ENCODE measurements at regions not wholly inside any gene's neighbourhood (a gene's known extent, or its start where the extent isn't known, plus 50 kb on each side); places are given as distances from the start of the nearest gene placed in this dataset.
"Not testable (repeated sequence)": the region's sequence is repeated elsewhere in the genome, so short reads cannot be mapped to it uniquely, and the experiment has no call there.

DNA sequence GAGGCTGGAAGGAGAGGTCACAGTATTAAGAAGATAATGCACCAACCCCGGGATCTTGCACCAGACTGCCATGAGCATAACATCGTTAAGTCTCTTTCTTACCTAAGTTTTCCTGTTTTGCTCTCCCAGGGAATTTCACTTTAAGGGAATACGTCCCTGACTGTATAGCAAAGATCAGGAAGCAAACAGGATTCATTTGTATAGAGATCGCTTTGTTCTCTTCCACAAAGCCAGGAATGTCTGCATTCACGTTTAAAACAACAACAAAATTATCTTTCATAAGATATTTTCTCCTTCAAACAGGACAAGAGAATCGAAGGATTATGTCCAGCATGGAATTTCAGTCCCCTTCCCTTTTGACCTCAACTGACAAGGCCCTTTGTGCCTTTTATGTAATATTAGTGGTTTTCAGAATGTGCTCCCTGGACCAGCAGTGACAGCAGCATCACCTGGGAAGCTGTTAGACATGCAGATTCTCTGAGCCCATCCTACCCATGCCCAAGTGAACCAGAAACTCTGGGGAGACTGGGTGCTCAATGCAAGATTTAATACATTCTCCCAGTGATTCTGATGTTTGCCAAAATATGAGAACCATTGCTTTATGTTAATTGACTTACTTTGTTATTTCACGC, 286.3 kb downstream of the FGFR2 start:
- no peak for DNase-seq

DNA sequence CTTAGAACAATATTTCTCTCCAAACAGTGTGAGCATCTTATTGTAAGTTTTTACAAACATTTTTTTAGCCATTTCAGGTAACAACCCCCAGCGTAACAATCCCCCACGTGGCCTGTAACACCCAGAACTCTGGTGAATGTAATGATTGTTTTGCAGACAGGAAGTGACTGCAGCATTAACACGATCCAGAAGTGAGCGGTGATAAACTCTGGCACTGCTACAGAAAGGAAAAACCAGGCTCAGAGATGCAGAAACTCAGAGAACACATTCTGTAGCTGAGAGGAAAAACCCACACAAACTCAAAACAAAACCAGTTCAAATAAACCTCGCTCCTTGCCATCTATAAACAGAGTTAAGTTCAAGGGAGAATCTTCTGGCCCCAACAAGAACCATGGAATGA, 285.7 kb downstream of the FGFR2 start:
- no peak for DNase-seq

DNA sequence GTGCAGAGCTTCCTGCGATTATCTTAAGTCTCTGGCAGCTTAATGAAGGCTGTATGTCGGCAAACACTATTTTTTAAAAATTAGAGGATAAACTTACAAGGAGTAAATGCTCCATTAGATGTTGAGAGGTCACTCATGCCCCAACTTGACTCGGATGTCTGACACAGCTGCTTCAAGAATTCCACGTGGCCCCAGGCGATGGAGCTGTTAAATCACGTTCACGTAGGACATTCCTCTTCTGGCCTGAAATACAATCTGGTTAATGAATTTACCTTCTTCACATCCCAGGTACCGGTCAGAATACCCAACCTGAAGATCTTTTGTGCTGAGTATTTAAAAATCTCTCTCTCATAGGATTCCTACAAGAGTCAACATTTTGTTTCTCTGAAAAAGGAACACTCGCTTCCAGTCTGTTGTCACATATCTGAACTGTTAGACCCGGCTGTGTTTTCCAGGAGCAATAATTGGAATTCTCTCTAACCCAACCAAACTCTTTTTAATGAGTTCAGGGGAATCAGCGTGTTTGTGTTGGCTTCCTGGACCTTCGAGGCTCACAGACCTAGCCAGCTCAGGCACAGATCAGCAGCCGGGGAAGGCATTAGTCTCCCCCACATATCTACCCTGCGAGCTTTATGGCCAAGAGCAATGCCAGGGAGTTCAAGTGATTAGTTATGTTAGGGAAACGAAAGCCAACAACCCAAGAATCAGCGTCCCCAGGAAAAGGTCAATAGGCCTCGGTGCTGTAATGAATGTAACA, 284.9 kb downstream of the FGFR2 start:
- DNase-seq = no peak

DNA sequence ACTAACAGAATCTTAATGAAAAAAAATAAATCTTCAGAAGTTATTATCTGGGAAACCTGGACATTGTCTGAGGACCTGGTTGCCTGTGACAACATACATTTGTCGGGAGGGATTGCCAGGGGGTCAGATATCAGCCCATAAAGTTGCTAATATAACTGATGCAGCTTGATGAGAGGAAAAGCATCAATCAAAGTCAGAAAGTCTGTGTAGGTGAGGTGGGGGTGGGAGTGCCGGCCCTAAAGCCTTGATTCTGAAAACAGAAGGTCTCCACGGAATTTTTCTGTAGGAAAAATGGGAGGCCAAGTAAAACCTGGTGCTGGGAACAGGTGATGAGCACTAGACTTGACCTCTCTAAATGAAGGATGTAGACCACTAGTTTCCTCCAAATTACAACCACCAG, 281.8 kb downstream of the FGFR2 start:
- no peak for DNase-seq

DNA sequence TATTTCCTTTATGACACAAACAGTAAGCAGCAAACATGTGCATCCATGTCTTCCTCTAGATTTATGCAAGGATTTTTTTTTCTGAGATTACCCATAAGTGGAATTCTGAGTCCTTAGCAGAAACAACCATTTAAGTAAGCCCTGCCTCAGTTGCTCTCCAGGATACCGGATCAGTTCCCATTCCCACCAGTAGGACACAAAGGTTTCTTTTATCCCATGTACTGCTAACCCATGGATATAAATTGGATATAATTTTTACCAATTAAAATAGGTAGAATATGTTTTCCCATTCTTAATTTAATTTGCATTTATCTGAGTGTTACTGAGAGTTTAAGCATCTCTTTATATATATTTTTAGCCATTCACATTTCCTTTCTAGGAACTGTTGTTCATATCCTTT, 280.9 kb downstream of the FGFR2 start:
- DNase-seq = no peak

DNA sequence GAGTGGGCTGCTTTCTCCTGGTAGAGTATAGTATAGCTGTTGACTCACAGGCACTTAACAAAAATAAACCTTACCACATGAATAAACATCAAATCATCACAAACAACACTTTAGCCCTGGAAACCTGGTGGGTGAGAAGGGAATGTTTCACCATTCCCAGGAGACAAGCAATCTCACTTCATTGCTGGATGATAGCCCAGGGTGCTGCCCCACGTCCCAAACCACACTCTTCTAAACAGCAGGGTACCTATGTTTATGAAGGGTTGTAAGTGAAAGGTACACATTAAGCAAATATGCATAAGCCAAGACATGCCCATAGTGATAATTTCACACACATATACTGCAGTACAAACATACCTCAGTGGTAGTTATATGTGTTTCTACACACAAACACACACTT, 276.2 kb downstream of the FGFR2 start:
- no peak for DNase-seq

DNA sequence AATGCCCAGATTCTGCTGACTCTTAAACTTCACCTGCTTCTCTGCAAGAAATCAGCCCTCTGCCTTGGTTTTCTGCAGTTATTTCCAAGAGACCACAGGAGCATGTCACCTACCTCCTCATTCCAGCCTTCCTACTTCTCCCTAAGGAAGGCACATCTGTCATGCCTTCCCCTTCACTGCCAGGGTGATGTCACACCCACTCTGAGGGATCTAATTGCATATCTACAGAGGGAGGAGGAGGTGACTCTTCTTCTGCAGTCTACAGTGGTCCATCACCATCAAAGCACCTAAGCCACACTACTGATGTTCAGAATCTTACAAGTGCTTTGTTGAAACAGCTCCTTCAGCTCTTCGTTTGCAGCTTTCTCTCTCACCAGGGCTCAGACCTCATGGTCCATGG, 275.5 kb downstream of the FGFR2 start:
- no peak for DNase-seq

DNA sequence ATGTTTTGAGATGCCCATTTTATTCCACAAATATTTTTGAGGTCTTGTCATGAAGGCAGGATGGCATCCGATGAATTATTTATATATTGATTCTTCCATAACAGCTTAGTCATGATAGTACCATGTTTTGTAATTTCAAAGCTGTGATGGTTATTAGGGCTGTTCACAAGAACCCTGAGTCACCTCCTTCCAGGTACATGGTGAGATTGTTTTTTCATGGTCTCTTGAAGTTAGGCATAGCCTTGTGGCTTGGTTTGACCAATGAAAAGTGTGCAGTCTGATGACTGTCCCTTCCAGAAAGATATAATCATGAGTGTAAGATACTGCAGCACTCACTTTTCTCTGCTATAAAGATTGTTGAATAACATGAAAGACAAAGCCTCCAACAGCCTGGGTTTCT, 274.8 kb downstream of the FGFR2 start:
- no peak for DNase-seq

DNA sequence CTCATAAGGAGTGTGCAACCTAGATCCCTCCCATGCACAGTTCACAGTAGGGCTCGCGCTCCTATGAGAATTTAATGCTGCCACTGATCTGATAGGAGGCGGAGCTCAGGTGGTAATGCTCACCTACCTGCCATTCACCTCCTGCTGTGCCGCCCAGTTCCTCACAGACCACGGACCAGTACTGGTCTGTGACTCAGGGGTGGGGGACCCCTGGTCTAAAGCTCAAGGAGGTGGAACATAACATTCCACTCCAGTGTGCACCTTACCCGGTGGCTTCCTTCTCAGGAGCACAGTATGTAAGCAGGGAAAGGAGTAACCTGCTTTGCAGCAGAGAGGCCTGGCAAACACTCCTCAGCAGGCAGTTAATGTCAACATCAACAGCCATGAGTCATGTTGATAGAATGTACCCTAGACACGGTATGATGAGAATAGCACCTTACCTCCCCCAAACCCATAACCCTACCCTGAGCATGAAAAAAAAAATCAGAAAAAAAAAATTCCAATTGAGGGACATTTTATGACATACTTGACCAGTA, 273.5 kb downstream of the FGFR2 start:
- no peak for DNase-seq

DNA sequence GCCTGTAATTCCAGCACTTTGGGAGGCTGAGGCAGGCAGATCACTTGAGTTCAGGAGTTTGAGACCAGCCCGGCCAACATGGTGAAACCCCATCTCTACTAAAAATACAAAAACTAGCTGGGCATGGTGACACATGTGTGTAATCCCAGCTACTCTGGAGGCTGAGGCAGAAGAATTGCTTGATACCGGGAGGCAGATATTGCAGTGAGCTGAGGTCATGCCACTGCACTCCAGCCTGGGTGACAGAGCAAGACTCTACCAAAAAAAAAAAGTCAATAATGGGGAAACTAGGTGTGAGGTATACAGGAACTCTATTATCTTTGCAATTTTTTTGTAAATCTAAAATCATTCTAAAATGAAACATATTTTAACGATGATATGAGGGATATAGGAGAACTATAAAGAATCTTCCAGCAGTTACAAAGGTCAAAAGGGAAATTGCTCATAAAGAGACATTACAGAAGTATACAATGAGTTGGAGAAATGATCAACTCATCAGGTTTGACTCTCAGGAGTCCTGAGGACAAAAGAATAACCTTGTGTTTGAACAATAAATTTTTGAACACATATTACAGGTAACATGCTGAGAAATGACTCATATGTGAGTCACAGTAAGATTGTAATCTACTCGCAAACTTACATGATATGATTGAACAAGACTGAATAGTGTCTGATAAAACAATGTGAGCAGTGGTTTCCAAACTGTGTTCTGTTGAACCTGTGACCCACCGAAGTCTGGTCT, 272.6 kb downstream of the FGFR2 start:
- DNase-seq = no peak

DNA sequence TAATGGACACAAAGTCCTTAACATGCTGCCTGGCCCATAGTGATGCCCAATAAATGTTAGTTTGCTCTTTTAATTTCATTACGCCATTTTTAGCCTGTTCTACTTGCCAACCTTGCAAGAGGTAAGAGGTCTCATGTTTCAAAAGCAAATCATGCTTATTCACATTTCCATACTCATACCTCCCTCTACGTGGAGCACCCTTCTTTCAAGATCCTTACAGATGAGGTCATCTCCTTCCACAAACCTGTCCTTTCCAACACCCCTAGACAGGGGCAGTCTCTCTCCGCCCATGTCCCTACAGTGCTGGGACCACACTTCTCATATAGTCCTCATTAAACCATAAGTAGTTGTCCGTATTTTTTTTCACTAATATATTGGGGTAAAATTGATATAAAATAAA, 271.3 kb downstream of the FGFR2 start:
- no peak for DNase-seq

DNA sequence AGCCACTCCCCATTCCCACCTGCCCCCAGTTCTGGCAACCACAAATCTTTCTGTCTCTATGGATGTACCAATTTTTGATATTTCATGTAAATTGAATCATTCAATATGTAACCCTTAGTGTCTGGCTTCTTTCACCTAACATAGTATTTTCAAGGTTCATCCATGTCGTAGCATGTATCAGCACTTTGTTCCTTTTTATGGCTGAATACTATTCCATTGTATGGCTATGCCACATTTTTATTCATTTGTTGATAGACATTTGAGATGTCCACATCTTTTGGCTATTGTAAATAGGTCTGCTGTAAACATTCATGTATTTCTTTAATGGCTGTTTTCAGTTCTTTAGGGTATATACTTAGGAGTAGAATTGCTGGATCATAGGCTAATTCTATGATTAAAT, 270.5 kb downstream of the FGFR2 start:
- DNase-seq = no peak

DNA sequence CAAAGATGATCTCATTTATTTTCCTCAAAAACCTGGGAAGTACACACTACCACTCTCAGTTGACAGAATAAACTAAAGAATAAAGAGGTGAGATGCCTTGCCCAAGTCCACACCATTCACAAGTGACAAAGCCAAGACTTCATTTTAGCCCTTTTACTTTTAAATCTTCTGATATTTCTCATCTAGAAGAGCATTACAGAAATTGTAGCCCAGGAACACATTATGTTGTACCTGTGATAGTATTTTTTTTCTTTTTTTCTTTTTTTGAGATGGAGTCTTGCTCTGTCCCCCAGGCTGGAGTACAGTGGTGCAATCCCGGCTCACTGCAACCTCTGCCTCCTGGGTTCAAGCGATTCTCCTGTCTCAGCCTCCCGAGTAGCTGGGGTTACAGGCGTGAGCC, 268.6 kb downstream of the FGFR2 start:
- DNase-seq = not testable (repeated sequence)

DNA sequence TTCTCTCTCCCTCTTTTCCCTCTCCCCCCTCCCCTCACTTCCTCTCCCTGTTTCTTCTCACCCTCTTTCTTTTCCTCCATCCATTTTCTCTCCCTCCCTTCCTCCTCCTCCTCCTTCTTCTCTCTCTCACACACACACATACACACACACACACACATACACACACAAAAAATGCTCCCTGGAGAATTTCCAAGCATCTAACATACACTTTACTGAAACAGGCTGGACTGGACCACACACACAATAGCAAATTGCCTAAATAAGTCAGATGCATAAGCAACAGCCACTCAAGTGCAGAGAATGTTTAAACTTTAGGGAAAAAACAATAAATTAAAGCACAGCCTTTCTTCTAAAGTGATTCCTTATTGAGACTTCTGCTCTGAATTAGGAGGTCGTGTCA, 267.7 kb downstream of the FGFR2 start:
- DNase-seq = no peak

DNA sequence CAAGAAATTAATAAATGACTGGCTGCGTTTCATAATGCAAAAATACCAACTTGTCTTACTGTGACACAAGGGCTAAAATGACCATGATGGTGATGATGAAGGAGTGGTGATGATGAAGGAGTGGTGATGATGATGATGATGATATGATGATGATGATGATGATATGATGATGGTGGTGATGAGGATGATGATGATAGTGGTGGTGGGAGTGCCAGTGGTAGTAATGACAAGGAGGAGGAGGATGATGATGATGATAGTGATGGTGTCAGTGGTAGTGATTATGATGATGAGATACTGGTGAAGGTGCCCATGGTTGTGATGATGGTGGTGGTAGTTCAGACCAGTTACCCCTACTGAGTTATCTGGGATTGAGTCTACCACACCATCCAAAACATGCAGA, 265.9 kb downstream of the FGFR2 start:
- DNase-seq = no peak

DNA sequence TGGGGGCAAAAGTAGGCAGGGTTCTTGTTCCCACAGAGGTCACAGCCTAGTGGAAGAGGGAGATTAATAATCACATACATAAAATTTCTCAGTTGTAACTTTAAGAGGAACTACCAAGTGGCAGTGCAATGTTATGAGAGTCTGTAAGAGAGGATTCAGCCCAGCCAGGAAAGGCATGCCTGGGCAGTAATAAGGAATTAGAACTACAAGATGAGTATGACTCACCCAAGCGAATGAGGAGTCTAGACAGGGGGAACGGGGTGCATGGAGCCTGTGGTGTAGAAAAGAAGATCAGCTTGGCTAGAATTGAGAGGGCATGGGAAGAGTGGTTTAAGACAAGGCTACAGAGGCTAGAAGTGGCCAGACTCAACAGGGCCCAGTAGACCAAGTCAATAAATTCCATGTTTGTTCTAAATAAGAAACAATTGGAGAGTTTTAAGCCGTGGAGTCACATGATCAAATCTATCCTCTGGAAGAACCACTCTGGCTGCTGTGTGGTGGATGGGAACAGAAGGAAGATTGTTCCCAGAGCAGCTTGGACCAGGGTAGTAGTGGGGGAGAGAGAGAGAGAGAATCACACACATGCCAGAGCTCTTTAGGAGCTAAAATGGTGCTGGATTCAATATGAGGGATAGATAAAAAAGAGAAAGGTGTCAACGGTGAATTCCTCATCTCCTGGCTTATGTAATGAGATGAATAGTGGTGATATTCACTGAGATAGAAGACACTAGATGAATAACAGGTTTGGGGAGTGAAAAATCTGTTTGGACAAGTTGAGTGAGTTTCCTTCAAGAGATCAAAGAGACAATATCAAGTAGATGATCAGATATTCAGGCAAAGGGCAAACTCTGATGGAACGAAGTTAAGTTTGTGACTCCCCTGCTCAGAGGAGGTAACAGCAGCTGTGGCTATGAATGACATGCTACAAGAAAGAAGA, 265.1 kb downstream of the FGFR2 start:
- DNase-seq = no peak

DNA sequence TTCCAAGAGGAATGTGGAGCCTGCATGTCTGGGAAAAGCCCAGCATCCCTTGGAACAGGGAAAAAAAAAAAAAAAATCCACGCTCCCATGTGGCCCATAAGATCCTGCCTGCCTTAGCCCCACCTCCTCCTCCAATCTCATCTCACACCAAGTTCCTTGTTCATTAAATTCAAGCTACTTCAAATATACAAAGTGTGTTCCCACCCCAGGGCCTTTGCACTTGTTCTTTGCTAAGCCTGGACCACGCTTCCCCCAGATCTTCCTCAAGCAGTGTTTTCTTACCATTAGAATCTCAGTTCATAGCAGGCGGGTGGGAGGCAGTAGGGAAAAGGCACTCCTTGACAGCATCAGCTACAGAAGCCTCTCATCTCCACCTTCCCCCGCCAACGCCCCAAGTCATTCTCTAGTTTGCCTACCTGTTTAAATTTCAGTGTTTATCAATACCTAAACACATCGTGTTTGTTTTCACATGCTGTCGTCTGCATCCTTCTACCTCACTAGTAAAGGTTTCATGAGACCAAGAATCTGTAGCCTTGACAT, 262.8 kb downstream of the FGFR2 start:
- no peak for DNase-seq

DNA sequence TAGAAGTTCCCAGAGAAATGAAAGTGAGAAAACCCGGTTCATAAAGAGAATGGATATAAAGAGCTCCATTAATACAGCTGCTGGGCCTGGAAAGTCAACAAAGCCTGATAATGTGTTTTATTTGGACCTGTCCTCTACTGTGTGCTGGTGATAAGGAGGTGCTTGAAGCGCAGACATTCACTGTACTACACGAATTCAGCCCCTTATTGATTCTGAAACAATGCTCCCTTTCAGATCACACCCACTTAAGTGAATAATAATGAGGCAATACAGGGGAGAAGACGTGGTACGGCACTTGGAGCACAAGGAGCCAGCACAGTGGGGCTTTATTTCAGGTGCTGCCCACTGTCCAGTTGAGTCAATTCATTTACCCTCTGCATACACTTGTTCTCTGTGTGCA, 260.8 kb downstream of the FGFR2 start:
- no peak for DNase-seq

DNA sequence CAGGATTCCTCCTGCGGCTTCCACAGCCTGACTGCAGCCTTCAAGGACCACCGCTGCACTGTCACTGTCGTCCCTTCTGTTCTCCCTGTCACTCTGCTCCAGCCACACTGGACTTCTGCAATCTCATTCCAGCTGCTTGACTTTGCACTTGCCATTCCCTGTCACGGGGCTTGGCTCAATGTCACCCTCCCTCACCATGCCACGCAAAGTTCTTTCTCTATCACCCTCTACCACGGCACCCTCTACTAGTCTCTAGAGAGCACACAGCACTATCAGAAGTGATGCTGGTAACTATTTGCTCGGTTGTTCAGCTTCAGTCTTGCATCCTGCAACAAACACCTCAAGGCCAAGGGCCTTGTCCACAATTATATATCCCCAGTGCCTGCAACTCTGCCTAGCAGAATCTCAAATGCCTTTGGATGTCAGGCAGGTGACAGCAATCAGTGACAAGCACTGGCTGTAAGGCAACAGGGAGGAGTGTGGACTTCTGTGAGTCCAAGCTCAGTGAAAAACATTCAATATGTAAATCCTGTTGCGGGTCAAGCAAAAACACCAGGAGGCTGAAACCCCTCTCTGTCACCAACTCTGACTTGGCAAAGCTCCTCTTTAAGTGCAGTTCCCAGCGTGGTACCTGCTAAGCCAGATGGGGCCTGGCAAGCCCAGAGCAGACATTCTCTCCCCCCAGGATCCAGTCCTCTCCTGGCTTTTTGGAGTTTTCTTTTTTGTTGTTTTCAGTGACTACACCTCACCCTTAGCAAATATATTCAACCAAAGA, 259.9 kb downstream of the FGFR2 start:
- no peak for DNase-seq

DNA sequence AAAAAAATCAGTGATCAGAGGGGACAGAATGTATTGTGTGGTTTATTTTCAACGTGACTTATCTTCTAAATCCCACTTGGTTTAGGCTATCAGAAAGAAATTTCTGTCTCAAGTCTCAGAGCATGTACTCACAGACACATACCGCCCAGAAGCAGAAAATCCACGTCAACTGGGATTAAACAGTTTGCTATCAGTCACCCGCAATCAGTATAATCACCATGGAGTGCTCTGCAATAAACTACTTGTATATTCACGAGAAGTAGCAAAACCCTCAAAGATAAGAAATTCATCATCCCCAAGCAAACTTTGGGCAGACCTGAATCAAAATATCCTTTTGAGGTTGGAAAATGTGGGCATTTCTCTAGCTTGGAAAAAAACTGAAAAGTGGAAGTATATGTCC, 259.1 kb downstream of the FGFR2 start:
- DNase-seq = no peak

DNA sequence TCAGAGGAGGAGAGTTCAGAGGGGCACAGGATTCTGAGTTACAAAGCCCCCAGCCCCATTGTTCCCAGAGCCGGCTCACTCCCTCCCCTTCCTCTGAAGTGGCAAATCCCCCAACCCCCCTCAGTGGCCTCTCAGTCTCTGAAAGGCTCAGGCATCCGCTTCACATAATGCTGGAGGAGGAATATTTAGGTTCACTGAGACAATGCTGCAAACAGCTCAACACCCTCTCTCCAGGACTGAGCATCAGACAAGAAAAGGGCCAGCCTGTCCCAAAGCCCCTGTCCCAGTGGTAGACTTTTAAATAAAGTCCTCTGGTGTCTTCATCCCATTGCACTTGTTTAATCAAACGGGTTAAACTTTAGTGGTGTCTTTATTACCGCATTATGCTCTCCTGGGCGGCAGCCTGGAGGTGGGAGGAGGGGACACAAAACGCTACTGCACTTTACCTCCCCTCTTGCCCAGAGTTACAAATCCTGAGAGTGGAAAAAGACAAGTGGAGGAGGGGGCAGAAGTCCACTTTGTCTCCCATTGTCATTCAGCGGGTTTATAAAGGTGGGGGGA, 257.9 kb downstream of the FGFR2 start:
- DNase-seq = no peak
